GM12878 (cell line): ENCODE measurements at regions not wholly inside any gene's neighbourhood (a gene's known extent, or its start where the extent isn't known, plus 50 kb on each side); places are given as distances from the start of the nearest gene placed in this dataset.

Source experiments
- ATAC-seq: fragments of 200-7000 bp; cut with Tn5 transposase; 3 replicates; pipeline ENCODE4 v1.9.1; 2020; ENCODE audit warnings: mild to moderate bottlenecking, moderate library complexity
- BruUV-seq: library from RNA; stranded (reverse); fragments of 400-500 nt; replicated peaks from 2 replicates; lab custom pipeline; 2021; lab: Mats Ljungman, UMichigan
- CTCF ChIA-PET: fragments of 300-600 bp; sonication (Branson Sonifier 250); formaldehyde crosslinking; extraction: SDS; loops from one replicate; lab custom pipeline; 2021; ENCODE audit warnings: inconsistent platforms; lab: Yijun Ruan, JAX
- POLR2A ChIA-PET: fragments of 350-600 bp; formaldehyde crosslinking; extraction: SDS; loops from one replicate; lab custom pipeline; 2021; ENCODE audit warnings: inconsistent platforms; lab: Charles Lee
- RAD21 ChIA-PET: fragments of 300-600 bp; sonication (Branson Sonifier 250); formaldehyde crosslinking; loops from one replicate; lab custom pipeline; 2023; ENCODE audit warnings: antibody characterized with exemption; ENCODE audit not compliant: unreplicated experiment; lab: Charles Lee
- SMC1A ChIA-PET: fragments of 300-600 bp; sonication (Branson Sonifier 250); formaldehyde crosslinking; loops from one replicate; lab custom pipeline; 2023; ENCODE audit not compliant: unreplicated experiment, uncharacterized antibody; lab: Charles Lee
- DNase-seq: peaks from one replicate; pipeline ENCODE4 v3.0.0-alpha.2; 2011; ENCODE audit warnings: low read depth, low spot score
- FAIRE-seq: peaks from 3 replicates; lab custom pipeline; 2011; peaks lifted over from hg19 to GRCh38; lab: Jason Lieb, UNC
- H2AFZ ChIP-seq: 2 replicates; pipeline ENCODE4 v1.6.0; 2011; ENCODE audit warnings: low read depth, low read length, control low read depth; ENCODE audit not compliant: control insufficient read depth
- H3K27ac ChIP-seq: 2 replicates; pipeline ENCODE4 v1.5.1; 2011; ENCODE audit warnings: control low read depth; ENCODE audit not compliant: control insufficient read depth, insufficient read depth
- H3K27me3 ChIP-seq, 2 experiments: replicated peaks in 1 of 2; 2 replicates each; pipeline versions ENCODE4 v1.6.0 to v1.6.1; 2011; ENCODE audit warnings: low read length in 1 of 2; ENCODE audit not compliant: control insufficient read depth in 2 of 2, insufficient read depth in 2 of 2
- H3K36me3 ChIP-seq, 2 experiments: 2 replicates each; pipeline ENCODE4 v1.5.1; 2011; ENCODE audit warnings: low read length in 1 of 2; ENCODE audit not compliant: control insufficient read depth in 2 of 2, insufficient read depth in 2 of 2
- H3K4me1 ChIP-seq: 2 replicates; pipeline ENCODE4 v1.6.1; 2011; ENCODE audit warnings: mild to moderate bottlenecking, low read length, moderate library complexity, mixed read lengths; ENCODE audit not compliant: control insufficient read depth, insufficient read depth
- H3K4me2 ChIP-seq: 2 replicates; pipeline ENCODE4 v1.6.0; 2011; ENCODE audit warnings: control low read depth; ENCODE audit not compliant: control insufficient read depth, insufficient read depth
- H3K4me3 ChIP-seq: fragments of 200-600 bp; sonication (generic); 2 replicates; pipeline ENCODE4 v1.5.1; 2016
- H3K79me2 ChIP-seq: 2 replicates; pipeline ENCODE4 v1.6.0; 2011; ENCODE audit warnings: low read length; ENCODE audit not compliant: control insufficient read depth, insufficient read depth
- H3K9ac ChIP-seq: 2 replicates; pipeline ENCODE4 v1.8.0; 2011; ENCODE audit warnings: low read length, control low read depth, mixed read lengths; ENCODE audit not compliant: control insufficient read depth, insufficient read depth
- H3K9me3 ChIP-seq: replicated peaks from 3 replicates; pipeline ENCODE4 v1.5.1; 2011; ENCODE audit warnings: mild to moderate bottlenecking, low read length; ENCODE audit not compliant: control insufficient read depth, insufficient read depth
- H4K20me1 ChIP-seq: 2 replicates; pipeline ENCODE4 v1.6.0; 2011; ENCODE audit not compliant: control insufficient read depth, insufficient read depth
- ASH2L ChIP-seq: fragments of 300-600, 200-600 bp; sonication (generic); IDR thresholded peaks from 2 replicates; pipeline ENCODE4 v1.6.1; 2017; ENCODE audit warnings: low read depth, mild to moderate bottlenecking, borderline replicate concordance
- CBX5 ChIP-seq: sonication (generic); IDR thresholded peaks from 2 replicates; pipeline ENCODE4 v1.6.1; 2016; ENCODE audit warnings: low read depth, moderate library complexity, mild to moderate bottlenecking, inconsistent platforms
- IKZF2 ChIP-seq, 2 experiments: fragments of 450-650 bp; IDR thresholded peaks; 2 replicates each; pipeline ENCODE4 v1.6.1; 2017; ENCODE audit warnings: mild to moderate bottlenecking in 2 of 2, moderate library complexity in 2 of 2
- KAT2A ChIP-seq: conservative IDR thresholded peaks from 2 replicates; pipeline ENCODE4 v1.6.1; 2011; ENCODE audit warnings: low read depth, low read length; ENCODE audit not compliant: control insufficient read depth
- LARP7 ChIP-seq: fragments of 450-650 bp; IDR thresholded peaks from 2 replicates; pipeline ENCODE4 v1.6.1; 2017; ENCODE audit warnings: mild to moderate bottlenecking
- MEF2A ChIP-seq: IDR thresholded peaks from 2 replicates; pipeline ENCODE4 v1.6.1; 2011; ENCODE audit warnings: low read depth, mild to moderate bottlenecking, low read length, moderate library complexity; ENCODE audit not compliant: insufficient read depth
- RUNX3 ChIP-seq: IDR thresholded peaks from 2 replicates; pipeline ENCODE4 v1.6.1; 2012; ENCODE audit warnings: low read length, inconsistent platforms
- SRF ChIP-seq, 2 experiments: IDR thresholded peaks; 2 replicates each; pipeline ENCODE4 v1.6.1; 2011; ENCODE audit warnings: low read depth in 2 of 2, low read length in 2 of 2, mild to moderate bottlenecking in 1 of 2, moderate library complexity in 1 of 2
- SUZ12 ChIP-seq: fragments of 200-600 bp; sonication (generic); IDR thresholded peaks from one replicate; pipeline ENCODE4 v1.6.1; 2018; ENCODE audit warnings: antibody characterized with exemption, mild to moderate bottlenecking; ENCODE audit not compliant: unreplicated experiment
- TCF7 ChIP-seq: IDR thresholded peaks from 2 replicates; pipeline ENCODE4 v1.6.1; 2014; ENCODE audit warnings: antibody characterized with exemption, borderline replicate concordance
- ZNF384 ChIP-seq: IDR thresholded peaks from 2 replicates; pipeline ENCODE4 v1.6.1; 2012; ENCODE audit warnings: low read depth, mild to moderate bottlenecking, low read length, improper control_type of control experiment, borderline replicate concordance
- WGBS: methylation state at CpG from one replicate; pipeline ENCODE4 v1.1.6; 2016; ENCODE audit warnings: low lambda C conversion rate; ENCODE audit not compliant: insufficient replicate concordance, insufficient coverage; ENCODE audit errors: missing lambda C conversion rate; 5-methylcytosine and 5-hydroxymethylcytosine counted together
- in situ Hi-C: fragments of 300-500 bp; cut with MboI; formaldehyde crosslinking; loops from 9 replicates; pipeline ENCODE4 v1.14.3; 2018; ENCODE audit warnings: mixed read lengths
- intact Hi-C: fragments of 100-400 bp; cut with micrococcal nuclease; formaldehyde crosslinking; loops from one replicate; pipeline ENCODE4 v1.14.2; 2022; ENCODE audit not compliant: unreplicated experiment
- TF ChIP-seq, protein P1 (sequence below): fragments of 450-650 bp; IDR thresholded peaks from 2 replicates; pipeline ENCODE4 v1.6.1; 2017; ENCODE audit warnings: mild to moderate bottlenecking

DNA sequence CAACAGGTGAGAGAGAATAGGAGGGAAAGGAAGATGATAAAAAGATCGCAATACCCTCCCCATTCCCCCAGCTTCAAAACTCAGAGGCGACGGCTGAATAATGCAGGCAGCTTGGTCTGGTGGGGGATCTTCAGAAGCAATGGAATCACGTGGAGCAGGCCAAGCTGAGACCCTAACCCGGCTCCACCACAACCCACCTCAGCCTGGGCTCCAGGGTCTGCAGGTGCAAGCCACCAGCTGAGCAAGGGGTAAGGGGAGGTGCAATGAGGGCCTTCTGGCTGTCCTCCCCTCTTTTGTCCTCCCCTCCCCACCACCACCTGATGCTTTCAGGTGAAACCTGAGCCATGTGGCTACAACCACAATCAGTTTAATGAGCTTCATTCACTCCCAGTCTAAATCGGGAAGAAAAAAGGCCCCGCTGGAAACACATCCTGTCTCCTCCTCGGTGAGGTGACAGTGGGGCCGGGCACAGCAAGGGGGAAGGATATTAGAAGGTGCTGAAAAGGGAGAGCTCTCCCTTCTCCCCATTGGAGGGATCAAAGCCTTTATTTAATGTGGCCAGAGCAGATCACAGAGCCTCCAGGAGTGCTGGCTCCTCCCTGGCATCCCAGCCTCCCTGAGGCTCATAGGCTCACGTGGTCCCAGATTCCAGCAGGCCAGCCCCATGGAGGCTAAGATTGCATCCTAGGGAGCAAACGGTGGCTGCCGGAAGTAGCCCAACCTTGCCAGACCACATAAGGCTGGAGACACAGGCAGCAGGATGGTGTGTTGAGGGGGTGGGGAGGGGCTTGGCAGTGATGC lies 261.0 kb downstream of the SOX9 start:
- no TSS peak for BruUV-seq
- H3K27me3 ChIP-seq = no peaks in the 10 kb centered on the region
- POLR2A ChIA-PET = interaction anchor here (0.7 kb wide), 1 partner anchor 792 kb away, joined by 3 read pairs; no protein-coding TSS in a partner anchor
- H3K4me3 ChIP-seq = no peak overlapping the region
- intact Hi-C loops (no loop called here), in situ Hi-C loops (loop anchor here (25.0 kb wide), 2 partner anchors 1619 to 1744 kb away; no protein-coding TSS in a partner anchor)
- DNase-seq = no peak
- H3K4me1 ChIP-seq = peaks cover 3% of the 10 kb centered on the region; the same call in 1 of the 2 replicates
- H3K79me2 ChIP-seq = no peaks in the 10 kb centered on the region
- no peak overlapping the region for H2AFZ ChIP-seq
- no peak for FAIRE-seq
- TF ChIP-seq CBX5 (no peak), SRF (IDR thresholded peaks at IDR 0.05; ENCODE audit: low read depth in 2 of 2, low read length in 2 of 2) (peak; percentile 61 to 75; a peak in 2 of 4 replicates)
- TF ChIP-seq, all 136 proteins: peak for 1
- ChIA-PET RAD21 (interaction anchor here (0.7 kb wide), 1 partner anchor 908 kb away, joined by 3 read pairs; no protein-coding TSS in a partner anchor), SMC1A (interaction anchor here (1.0 kb wide), 1 partner anchor 41 kb away, joined by 3 read pairs; no protein-coding TSS in a partner anchor), CTCF (interaction anchor here (1.0 to 1.7 kb wide), 2 partner anchors 10 to 71 kb away, joined by 3 to 6 read pairs; no protein-coding TSS in a partner anchor)
- H4K20me1 ChIP-seq = no peaks in the 10 kb centered on the region
- no peak overlapping the region for H3K4me2 ChIP-seq
- H3K36me3 ChIP-seq = no peaks in the 10 kb centered on the region
- no peak overlapping the region for H3K9ac ChIP-seq
- no peak for ATAC-seq
- H3K27ac ChIP-seq = no peak overlapping the region
- 80% methylated on average over 12 of the region's 12 CpGs for WGBS
- no peaks in the 10 kb centered on the region for H3K9me3 ChIP-seq

DNA sequence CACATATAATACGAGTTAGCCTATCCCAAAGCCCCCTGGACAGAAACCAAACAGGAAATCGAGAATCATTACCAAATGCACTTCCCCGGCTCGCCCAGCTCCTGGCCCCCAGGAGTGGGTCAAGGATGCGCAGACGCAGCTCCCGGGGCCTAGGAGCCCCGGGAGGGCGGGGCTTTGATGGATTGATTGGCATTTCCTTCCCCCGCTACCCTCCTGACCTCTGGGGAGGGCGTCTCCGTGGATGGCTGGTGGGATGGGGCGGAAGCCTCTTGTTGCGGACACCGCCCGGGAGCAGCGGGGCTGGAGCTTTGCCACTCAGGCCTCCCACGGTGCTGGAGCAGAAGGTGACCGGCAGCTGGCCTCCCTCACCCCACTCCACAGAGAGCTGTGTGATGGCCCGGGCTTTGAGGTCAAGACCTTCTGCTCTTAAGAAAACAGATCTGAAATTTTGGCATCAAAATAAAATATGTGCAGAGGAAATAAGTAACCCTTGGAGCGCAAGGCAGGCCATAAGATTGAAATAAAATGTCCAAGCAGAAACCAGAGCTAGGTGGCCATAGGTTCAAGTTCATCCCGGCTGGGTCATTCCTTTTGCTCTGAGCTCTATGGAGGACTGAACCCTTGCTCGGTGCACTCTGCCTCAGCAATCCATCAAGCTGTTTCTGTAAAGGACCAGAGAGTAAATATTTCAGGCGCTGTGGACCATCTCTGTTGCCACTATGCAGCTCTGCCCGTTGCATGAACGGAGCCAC lies 262.3 kb downstream of the SOX9 start:
- ATAC-seq (no peak), DNase-seq (no peak), FAIRE-seq (no peak)
- Histone ChIP-seq H3K4me1 (peaks cover 3% of the 10 kb centered on the region; the same call in 1 of the 2 replicates), H3K27ac (no peak overlapping the region), H2AFZ (no peak overlapping the region), H3K27me3 (no peaks in the 10 kb centered on the region), H3K4me3 (no peak overlapping the region), H3K9me3 (no peaks in the 10 kb centered on the region), H3K36me3 (no peaks in the 10 kb centered on the region), H3K9ac (no peak overlapping the region), H3K79me2 (no peaks in the 10 kb centered on the region), H4K20me1 (no peaks in the 10 kb centered on the region), H3K4me2 (no peak overlapping the region)
- SMC1A ChIA-PET = interaction anchor here (0.8 to 1.6 kb wide), 4 partner anchors 39 to 156 kb away, joined by 3 to 5 read pairs (median 4); no protein-coding TSS in a partner anchor
- in situ Hi-C loops (loop anchor here (25.0 kb wide), 2 partner anchors 1621 to 1746 kb away; no protein-coding TSS in a partner anchor), intact Hi-C loops (no loop called here)
- RAD21 ChIA-PET = no interaction called here
- 67% methylated on average over 26 of the region's 26 CpGs for WGBS
- no TSS peak for BruUV-seq
- POLR2A ChIA-PET = no interaction called here
- CTCF ChIA-PET = interaction anchor here (1.7 kb wide), 1 partner anchor 9 kb away, joined by 6 read pairs; no protein-coding TSS in a partner anchor
- TF ChIP-seq MEF2A = no peak
- no peak for TF ChIP-seq SRF (IDR thresholded peaks at IDR 0.05; ENCODE audit: low read depth in 2 of 2, low read length in 2 of 2)
- no peak for TF ChIP-seq IKZF2 (IDR thresholded peaks at IDR 0.05)
- TF ChIP-seq ZNF384 = no peak
- TF ChIP-seq KAT2A = no peak
- no peak for TF ChIP-seq TCF7
- TF ChIP-seq RUNX3 = no peak
- TF ChIP-seq ASH2L = no peak
- TF ChIP-seq, protein P1, sequence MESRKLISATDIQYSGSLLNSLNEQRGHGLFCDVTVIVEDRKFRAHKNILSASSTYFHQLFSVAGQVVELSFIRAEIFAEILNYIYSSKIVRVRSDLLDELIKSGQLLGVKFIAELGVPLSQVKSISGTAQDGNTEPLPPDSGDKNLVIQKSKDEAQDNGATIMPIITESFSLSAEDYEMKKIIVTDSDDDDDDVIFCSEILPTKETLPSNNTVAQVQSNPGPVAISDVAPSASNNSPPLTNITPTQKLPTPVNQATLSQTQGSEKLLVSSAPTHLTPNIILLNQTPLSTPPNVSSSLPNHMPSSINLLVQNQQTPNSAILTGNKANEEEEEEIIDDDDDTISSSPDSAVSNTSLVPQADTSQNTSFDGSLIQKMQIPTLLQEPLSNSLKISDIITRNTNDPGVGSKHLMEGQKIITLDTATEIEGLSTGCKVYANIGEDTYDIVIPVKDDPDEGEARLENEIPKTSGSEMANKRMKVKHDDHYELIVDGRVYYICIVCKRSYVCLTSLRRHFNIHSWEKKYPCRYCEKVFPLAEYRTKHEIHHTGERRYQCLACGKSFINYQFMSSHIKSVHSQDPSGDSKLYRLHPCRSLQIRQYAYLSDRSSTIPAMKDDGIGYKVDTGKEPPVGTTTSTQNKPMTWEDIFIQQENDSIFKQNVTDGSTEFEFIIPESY = no peak
- no peak for TF ChIP-seq SUZ12
- TF ChIP-seq LARP7 = no peak
